ENCODE measurements at regions not wholly inside any gene's neighbourhood (a gene's known extent, or its start where the extent isn't known, plus 50 kb on each side); places are given as distances from the start of the nearest gene placed in this dataset.

- 86 to 95% (median 89%) methylated on average over 7 to 10 of the region's 10 CpGs for WGBS, 5 donors
- H3K27ac ChIP-seq, result no peak overlapping the region
- H3K27me3 ChIP-seq (replicated peaks in 1 of 7), result no peaks in the 10 kb centered on the region
- H3K4me1 ChIP-seq, result no peaks in the 10 kb centered on the region
- no peak overlapping the region for H3K4me3 ChIP-seq
- intact Hi-C loops (cut with DNase I; ENCODE audit: low total_unique reads), result no loop called here
- H3K9me3 ChIP-seq, result peaks cover 0 to 76% (median 55%) of the 10 kb centered on the region in 8 donors
- H3K36me3 ChIP-seq, result no peaks in the 10 kb centered on the region
- TF ChIP-seq, protein P1, sequence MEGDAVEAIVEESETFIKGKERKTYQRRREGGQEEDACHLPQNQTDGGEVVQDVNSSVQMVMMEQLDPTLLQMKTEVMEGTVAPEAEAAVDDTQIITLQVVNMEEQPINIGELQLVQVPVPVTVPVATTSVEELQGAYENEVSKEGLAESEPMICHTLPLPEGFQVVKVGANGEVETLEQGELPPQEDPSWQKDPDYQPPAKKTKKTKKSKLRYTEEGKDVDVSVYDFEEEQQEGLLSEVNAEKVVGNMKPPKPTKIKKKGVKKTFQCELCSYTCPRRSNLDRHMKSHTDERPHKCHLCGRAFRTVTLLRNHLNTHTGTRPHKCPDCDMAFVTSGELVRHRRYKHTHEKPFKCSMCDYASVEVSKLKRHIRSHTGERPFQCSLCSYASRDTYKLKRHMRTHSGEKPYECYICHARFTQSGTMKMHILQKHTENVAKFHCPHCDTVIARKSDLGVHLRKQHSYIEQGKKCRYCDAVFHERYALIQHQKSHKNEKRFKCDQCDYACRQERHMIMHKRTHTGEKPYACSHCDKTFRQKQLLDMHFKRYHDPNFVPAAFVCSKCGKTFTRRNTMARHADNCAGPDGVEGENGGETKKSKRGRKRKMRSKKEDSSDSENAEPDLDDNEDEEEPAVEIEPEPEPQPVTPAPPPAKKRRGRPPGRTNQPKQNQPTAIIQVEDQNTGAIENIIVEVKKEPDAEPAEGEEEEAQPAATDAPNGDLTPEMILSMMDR (IDR thresholded peaks at IDR 0.05 in 8 of 11, conservative IDR thresholded peaks at IDR 0.05 in 3 of 11), result no peak
- TF ChIP-seq POLR2AphosphoS5 (IDR thresholded peaks at IDR 0.05) (no peak), POLR2A (IDR thresholded peaks at IDR 0.05) (no peak)
- DNase-seq, result peak; percentile 40
Observed at GRCh38 chr13:54287062-54287764, 1258.6 kb downstream of the OLFM4 start.

GRCh38 chr13:54301085-54301484 lies 1272.5 kb downstream of the OLFM4 start:
- no peaks in the 10 kb centered on the region for H3K4me1 ChIP-seq
- no peak for DNase-seq
- no peak for TF ChIP-seq POLR2AphosphoS5 (IDR thresholded peaks at IDR 0.05)
- TF ChIP-seq, protein P1 (IDR thresholded peaks at IDR 0.05 in 8 of 11, conservative IDR thresholded peaks at IDR 0.05 in 3 of 11), result no peak
- no peak for TF ChIP-seq POLR2A (IDR thresholded peaks at IDR 0.05)
- H3K4me3 ChIP-seq, result no peak overlapping the region
- 67 to 87% (median 74%) methylated on average over 2 of the region's 2 CpGs for WGBS, 5 donors
- intact Hi-C loops (cut with DNase I; ENCODE audit: low total_unique reads), result no loop called here
- peaks cover 0 to 48% (median 18%) of the 10 kb centered on the region in 8 donors for H3K9me3 ChIP-seq
- no peak overlapping the region for H3K27ac ChIP-seq
- no peaks in the 10 kb centered on the region for H3K36me3 ChIP-seq
- H3K27me3 ChIP-seq (replicated peaks in 1 of 7), result no peaks in the 10 kb centered on the region

DNA sequence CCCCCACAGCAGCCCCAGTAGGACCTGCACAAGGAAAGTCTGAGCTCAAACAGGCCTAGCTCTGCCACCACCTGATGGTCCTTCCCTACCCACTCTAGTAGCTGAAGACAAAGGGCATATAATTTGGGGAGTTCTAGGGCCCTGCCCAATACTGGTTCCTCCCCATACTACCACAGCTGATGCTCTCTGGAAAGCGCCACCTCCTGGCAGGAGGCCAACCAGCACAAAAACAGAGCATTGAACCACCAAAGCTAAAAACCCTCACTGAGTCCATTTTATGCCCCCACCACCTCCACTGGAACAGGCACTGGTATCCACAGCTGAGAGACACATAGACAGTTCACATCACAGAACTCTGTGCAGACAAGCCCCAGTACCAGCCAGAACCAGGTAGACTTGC lies 1276.8 kb downstream of the OLFM4 start:
- no peaks in the 10 kb centered on the region for H3K27me3 ChIP-seq (replicated peaks in 1 of 7)
- no peak overlapping the region for H3K27ac ChIP-seq
- no peaks in the 10 kb centered on the region for H3K36me3 ChIP-seq
- no peak for TF ChIP-seq POLR2AphosphoS5 (IDR thresholded peaks at IDR 0.05)
- no peak for TF ChIP-seq POLR2A (IDR thresholded peaks at IDR 0.05)
- TF ChIP-seq, protein P1 (IDR thresholded peaks at IDR 0.05 in 8 of 11, conservative IDR thresholded peaks at IDR 0.05 in 3 of 11), result no peak
- intact Hi-C loops (cut with DNase I; ENCODE audit: low total_unique reads), result no loop called here
- no peaks in the 10 kb centered on the region for H3K4me1 ChIP-seq
- peaks cover 0 to 16% (median 8%) of the 10 kb centered on the region in 8 donors for H3K9me3 ChIP-seq
- H3K4me3 ChIP-seq, result no peak overlapping the region
- 92 to 100% (median 95%) methylated on average over 1 of the region's 1 CpG for WGBS, 5 donors
- no peak for DNase-seq

- DNase-seq, result no peak
- Histone ChIP-seq H3K4me3 (no peak overlapping the region), H3K4me1 (no peaks in the 10 kb centered on the region), H3K27me3 (replicated peaks in 1 of 7) (no peaks in the 10 kb centered on the region), H3K9me3 (peaks cover 0 to 49% (median 9%) of the 10 kb centered on the region in 8 donors), H3K36me3 (no peaks in the 10 kb centered on the region), H3K27ac (no peak overlapping the region)
- intact Hi-C loops (cut with DNase I; ENCODE audit: low total_unique reads), result no loop called here
- WGBS, 5 donors, result 83 to 88% (median 85%) methylated on average over 8 to 16 of the region's 16 CpGs
- TF ChIP-seq POLR2AphosphoS5 (IDR thresholded peaks at IDR 0.05), result no peak
- TF ChIP-seq, protein P1 (IDR thresholded peaks at IDR 0.05 in 8 of 11, conservative IDR thresholded peaks at IDR 0.05 in 3 of 11), result no peak
Observed at GRCh38 chr13:54312885-54313284, 1284.3 kb downstream of the OLFM4 start.

Data from spleen (tissue), 11 donors.